ENCODE measurements at regions not wholly inside any gene's neighbourhood (a gene's known extent, or its start where the extent isn't known, plus 50 kb on each side); places are given as distances from the start of the nearest gene placed in this dataset.
"Not testable (repeated sequence)": the region's sequence is repeated elsewhere in the genome, so short reads cannot be mapped to it uniquely, and the experiment has no call there.

DNA sequence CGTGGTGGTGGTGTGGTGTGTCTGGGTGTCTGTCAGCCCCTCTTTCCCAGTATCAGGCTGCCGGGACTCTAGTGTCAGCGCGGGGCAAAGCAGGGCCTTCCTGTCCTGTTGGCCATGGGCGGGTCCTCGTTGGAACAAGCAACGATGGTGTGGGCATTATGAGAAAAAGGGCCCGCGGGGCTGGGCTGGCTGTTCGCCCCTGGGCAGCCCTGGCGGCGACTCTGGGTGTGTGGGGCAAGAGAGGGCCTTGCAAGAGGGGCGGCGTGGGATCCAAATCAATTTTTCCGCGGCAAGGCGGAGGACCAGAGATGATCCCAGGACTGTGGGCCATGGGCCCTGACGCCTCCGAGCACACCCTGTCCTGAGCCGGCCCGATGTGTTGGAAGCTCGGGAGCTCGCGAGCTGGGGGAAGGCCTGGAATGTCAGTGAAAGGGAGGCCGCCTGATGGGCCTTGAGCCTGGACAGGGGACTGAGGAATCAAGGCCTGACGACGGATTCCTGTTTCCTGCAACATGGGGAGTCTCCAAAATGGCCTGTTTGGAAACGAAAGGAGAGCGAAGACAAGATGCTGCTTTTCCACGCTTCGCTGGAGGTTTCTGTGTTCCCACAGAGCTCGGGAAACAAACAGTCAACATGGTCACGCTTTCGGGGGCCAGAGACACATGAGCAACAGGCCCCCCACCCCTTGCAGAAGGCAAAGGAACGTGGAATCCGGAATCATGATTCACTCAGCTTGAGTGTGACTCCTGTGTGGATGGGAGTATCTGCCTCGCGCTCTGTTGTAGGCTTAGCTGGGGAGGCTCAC, 364.7 kb upstream of the DEFB115 start:
- no peaks in the 10 kb centered on the region for H3K9me3 ChIP-seq
- H3K27me3 ChIP-seq: no peaks in the 10 kb centered on the region
- 4 to 9% methylated on average over 32 to 38 of the region's 38 CpGs for WGBS, 2 donors
- TF ChIP-seq, protein P1, sequence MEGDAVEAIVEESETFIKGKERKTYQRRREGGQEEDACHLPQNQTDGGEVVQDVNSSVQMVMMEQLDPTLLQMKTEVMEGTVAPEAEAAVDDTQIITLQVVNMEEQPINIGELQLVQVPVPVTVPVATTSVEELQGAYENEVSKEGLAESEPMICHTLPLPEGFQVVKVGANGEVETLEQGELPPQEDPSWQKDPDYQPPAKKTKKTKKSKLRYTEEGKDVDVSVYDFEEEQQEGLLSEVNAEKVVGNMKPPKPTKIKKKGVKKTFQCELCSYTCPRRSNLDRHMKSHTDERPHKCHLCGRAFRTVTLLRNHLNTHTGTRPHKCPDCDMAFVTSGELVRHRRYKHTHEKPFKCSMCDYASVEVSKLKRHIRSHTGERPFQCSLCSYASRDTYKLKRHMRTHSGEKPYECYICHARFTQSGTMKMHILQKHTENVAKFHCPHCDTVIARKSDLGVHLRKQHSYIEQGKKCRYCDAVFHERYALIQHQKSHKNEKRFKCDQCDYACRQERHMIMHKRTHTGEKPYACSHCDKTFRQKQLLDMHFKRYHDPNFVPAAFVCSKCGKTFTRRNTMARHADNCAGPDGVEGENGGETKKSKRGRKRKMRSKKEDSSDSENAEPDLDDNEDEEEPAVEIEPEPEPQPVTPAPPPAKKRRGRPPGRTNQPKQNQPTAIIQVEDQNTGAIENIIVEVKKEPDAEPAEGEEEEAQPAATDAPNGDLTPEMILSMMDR (IDR thresholded peaks at IDR 0.05): no peak
- H3K4me3 ChIP-seq: no peak overlapping the region
- no peaks in the 10 kb centered on the region for H3K36me3 ChIP-seq (replicated peaks in 1 of 2; ENCODE audit: insufficient read depth in 1 of 2, low read depth in 2 of 2)
- intact Hi-C loops (cut with DNase I): no loop called here
- ATAC-seq (no peak), DNase-seq (no peak)
- no peak overlapping the region for H3K27ac ChIP-seq
- no peaks in the 10 kb centered on the region for H3K4me1 ChIP-seq

DNA sequence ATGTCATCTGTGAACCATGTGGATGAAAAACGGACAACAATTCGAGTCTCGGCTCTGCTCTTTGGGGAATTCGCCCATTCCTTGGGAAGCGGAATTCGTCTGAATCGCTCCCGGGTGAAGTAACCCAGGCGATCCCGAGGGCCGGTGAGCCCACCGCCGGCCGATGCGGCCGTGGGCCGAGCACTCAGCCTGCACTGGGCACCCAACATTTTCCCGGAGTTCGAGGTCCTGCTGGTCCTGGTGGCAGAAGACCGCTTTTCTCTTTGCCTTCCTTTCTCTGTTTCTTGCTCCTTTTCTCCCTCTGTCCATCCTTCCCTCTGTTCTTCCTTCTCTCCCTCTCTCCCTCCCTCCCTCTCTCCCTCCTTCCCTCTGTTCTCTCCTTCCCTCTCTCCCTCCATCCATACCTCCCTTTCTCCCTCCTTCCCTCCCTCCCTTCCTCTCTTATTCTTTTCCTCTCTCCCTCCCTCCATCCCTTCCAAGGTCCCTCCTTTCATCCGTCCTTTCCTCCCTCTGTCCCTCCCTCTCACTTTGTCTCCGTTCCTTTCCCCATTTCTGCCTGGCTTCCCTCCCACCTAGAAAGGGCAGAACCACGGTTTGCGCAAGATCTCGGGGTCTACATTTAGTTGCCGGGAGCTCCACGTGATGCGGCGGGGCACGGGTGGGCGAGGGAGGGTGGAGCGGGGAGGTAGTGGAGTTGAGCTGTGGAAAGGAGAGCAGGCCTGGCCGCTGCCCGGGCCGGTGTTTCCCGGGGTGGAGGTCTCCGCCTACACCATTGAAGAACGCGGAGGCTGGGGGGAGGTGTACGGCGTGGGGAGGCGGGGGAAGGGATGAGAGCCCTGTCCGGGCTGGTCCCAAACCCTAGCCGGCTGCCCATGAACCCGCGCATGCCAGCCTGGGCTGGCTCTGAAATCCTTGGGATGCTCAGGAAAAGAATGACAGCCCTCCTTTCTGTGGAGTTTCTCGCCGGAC, 363.8 kb upstream of the DEFB115 start:
- H3K4me3 ChIP-seq; intact Hi-C loops (cut with DNase I); H3K9me3 ChIP-seq; H3K27ac ChIP-seq; H3K4me1 ChIP-seq; H3K27me3 ChIP-seq; H3K36me3 ChIP-seq (replicated peaks in 1 of 2; ENCODE audit: insufficient read depth in 1 of 2, low read depth in 2 of 2); ATAC-seq; DNase-seq: not testable (repeated sequence)
- 2% methylated on average over 39 to 48 of the region's 48 CpGs for WGBS, 2 donors

DNA sequence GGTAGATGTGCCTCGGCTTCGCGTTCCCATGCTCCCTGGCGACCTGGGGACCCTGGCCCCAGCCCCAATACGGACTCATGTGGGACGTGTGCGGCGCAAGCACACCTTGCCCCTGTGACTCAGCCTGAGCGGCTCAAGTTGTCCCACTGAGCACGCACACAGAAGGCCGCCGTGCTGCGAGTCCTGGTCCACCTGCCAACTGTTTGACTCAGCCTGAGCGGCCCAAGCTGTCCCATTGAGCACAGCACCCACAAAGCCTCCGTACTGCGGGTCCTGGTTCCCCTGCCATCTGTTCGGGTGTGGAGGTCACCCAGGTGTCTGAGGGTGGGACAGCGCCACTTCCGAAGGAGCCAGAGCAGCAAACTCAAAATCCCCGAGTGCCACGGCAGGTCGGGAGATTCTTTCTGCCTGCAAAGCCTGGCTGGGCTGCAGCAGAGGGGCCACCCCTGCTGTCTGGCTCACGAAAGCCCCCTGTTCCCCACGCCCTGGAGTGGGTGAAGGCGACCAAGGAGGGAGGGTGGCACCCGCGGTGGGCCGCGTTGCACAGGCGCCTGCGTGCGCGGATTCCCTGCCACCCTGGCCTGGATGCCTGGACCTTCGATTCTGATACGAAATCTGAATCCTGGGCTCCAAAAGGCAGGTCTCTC, 362.6 kb upstream of the DEFB115 start:
- H3K27ac ChIP-seq; H3K27me3 ChIP-seq; H3K9me3 ChIP-seq; H3K36me3 ChIP-seq (replicated peaks in 1 of 2; ENCODE audit: insufficient read depth in 1 of 2, low read depth in 2 of 2); H3K4me3 ChIP-seq; intact Hi-C loops (cut with DNase I); DNase-seq; ATAC-seq; H3K4me1 ChIP-seq: not testable (repeated sequence)
- WGBS, 2 donors: 1 to 8% methylated on average over 21 to 34 of the region's 35 CpGs

DNA sequence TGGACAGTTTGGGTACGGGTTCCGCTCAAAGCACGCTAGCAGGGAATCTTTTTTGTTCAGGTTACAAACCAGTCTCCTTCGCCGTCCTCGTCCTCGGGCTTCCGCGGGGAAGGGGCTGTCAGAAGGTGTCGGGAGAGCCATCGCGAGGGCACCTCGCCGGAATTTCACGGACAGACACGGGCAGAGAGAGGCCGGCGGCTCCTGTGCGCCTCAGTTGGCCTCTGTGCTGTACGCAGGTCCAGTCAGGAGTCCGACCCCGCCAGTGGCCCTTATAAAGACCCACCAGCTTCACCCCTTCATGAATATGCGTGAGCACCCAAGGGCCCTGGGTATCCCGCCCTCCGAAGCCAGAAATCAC, 362.1 kb upstream of the DEFB115 start:
- H3K27me3 ChIP-seq; H3K9me3 ChIP-seq; ATAC-seq; intact Hi-C loops (cut with DNase I); H3K27ac ChIP-seq; H3K4me3 ChIP-seq; DNase-seq; H3K36me3 ChIP-seq (replicated peaks in 1 of 2; ENCODE audit: insufficient read depth in 1 of 2, low read depth in 2 of 2); H3K4me1 ChIP-seq: not testable (repeated sequence)
- 2 to 4% methylated on average over 13 to 21 of the region's 25 CpGs for WGBS, 2 donors

DNA sequence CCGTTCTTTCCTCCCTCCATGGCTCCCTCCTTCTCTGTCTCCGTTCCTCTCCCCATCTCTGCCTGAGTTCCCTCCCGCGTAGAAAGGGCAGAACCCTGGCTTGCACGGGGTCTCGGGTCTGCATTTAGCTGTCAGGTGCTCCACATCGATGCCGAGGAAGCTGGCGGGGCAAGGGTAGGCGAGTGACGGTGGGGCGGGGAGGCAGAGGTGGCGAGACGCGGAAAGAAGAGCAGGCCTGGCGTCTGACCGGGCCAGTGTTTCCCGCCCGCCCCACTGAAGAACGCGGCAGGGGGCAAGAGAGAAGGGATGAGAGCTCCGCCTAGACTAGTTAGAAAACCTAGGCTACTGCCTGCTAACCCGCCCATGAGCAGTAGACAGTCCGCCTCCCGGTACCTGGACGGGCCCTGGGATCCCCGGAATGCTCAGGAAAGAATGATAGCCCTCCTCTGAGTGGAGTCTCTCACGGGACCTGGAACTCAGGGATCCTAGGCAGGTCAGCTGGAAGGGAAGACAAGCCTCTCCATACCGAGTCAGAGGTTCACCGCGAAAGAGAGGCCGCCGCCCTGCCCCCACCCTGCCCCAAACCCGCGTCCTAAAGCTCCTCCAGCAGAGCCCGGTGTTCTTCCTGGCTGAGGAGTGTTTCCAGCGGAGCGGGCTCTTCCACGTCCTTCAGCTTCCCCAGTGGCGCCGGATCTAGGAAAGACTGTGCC, 357.9 kb upstream of the DEFB115 start:
- H3K27me3 ChIP-seq; H3K4me3 ChIP-seq; H3K36me3 ChIP-seq (replicated peaks in 1 of 2; ENCODE audit: insufficient read depth in 1 of 2, low read depth in 2 of 2); intact Hi-C loops (cut with DNase I); DNase-seq; ATAC-seq; H3K4me1 ChIP-seq; H3K9me3 ChIP-seq; H3K27ac ChIP-seq: not testable (repeated sequence)
- WGBS, 2 donors: 3 to 4% methylated on average over 34 to 41 of the region's 41 CpGs

DNA sequence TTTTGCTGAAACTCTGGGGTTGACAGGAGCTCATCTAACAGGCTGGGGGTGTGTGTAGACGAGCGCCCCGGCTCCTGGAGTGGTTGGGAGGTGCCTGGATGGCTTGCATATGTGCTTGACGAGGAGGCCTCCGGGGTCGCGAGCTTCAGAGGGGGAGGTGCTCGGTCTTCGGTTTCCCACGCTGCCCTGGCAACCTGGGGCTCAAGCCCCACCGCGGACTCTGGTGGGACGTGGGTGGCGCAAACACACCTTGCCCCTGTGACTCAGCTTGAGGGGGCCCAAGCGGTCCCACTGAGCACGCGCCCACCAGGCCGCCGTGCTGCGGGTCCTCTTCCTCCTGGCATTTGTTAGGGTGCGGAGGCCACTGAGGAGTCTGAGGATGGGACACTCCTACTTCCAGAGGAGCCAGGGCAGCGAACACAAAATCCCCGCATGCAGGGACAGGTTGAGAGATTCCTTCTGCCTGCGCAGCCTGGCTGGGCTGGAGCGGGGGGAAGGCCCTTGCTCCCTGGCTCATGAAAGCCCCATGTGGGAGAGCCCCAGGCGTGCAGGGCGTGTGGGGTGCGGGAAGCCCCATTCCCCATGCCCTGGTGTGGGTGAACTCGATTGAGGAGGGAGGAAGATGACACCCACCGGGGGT, 357.3 kb upstream of the DEFB115 start:
- H3K4me3 ChIP-seq; intact Hi-C loops (cut with DNase I); H3K27ac ChIP-seq; H3K4me1 ChIP-seq; H3K36me3 ChIP-seq (replicated peaks in 1 of 2; ENCODE audit: insufficient read depth in 1 of 2, low read depth in 2 of 2); H3K9me3 ChIP-seq; H3K27me3 ChIP-seq; DNase-seq; ATAC-seq: not testable (repeated sequence)
- 14 to 17% methylated on average over 19 to 30 of the region's 30 CpGs for WGBS, 2 donors

DNA sequence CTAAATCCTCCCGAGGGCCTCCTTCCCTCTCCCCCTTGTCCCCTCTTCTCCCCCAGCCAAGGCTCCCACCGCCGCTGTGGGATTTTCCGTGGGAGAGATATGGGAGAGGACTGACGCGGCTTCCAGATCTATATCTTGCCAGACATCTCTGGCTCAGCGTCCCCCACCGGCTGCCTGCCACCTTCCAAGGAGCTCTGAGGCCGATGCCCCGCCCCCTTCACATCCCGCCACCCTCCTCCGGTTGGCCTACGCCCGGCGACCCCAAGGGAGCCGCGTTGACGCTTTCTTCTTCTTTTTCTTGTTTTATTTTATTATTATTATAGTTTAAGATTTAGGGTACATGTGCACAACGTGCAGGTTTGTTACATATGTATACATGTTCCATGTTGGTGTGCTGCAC, 352.2 kb upstream of the DEFB115 start:
- H3K27me3 ChIP-seq; H3K4me3 ChIP-seq; H3K36me3 ChIP-seq (replicated peaks in 1 of 2; ENCODE audit: insufficient read depth in 1 of 2, low read depth in 2 of 2); ATAC-seq; H3K9me3 ChIP-seq; H3K27ac ChIP-seq; intact Hi-C loops (cut with DNase I); H3K4me1 ChIP-seq; DNase-seq: not testable (repeated sequence)
- WGBS, 2 donors: 77 to 84% methylated on average over 18 to 19 of the region's 19 CpGs
